HEK293T (cell line): ENCODE measurements at regions not wholly inside any gene's neighbourhood (a gene's known extent, or its start where the extent isn't known, plus 50 kb on each side); places are given as distances from the start of the nearest gene placed in this dataset.

Experiments used
- CTCF ChIA-PET: fragments of 350-600 bp; formaldehyde crosslinking; extraction: SDS; loops from one replicate; lab custom pipeline; 2021; ENCODE audit warnings: antibody characterized with exemption, inconsistent platforms; lab: Yijun Ruan, JAX
- POLR2A ChIA-PET: fragments of 350-600 bp; formaldehyde crosslinking; extraction: SDS; loops from one replicate; lab custom pipeline; 2020; ENCODE audit warnings: antibody characterized with exemption, inconsistent platforms; lab: Yijun Ruan, JAX
- DNase-seq: peaks from one replicate; pipeline ENCODE4 v3.0.0; 2012; ENCODE audit warnings: mixed read lengths; ENCODE audit errors: extremely low spot score
- ARNT ChIP-seq: fragments of 450-650 bp; IDR thresholded peaks from 2 replicates; pipeline ENCODE4 v1.6.1; 2017; ENCODE audit warnings: mild to moderate bottlenecking
- BHLHE40 ChIP-seq: fragments of 450-650 bp; IDR thresholded peaks from 2 replicates; pipeline ENCODE4 v1.6.1; 2016; ENCODE audit warnings: mild to moderate bottlenecking, moderate library complexity, borderline replicate concordance
- CTBP1 ChIP-seq: fragments of 450-650 bp; IDR thresholded peaks from 2 replicates; pipeline ENCODE4 v1.6.1; 2016; ENCODE audit warnings: borderline replicate concordance
- ELF4 ChIP-seq: fragments of 450-650 bp; IDR thresholded peaks from 2 replicates; pipeline ENCODE4 v1.6.1; 2017; ENCODE audit warnings: antibody characterized with exemption
- FOXA1 ChIP-seq: fragments of 450-650 bp; IDR thresholded peaks from 2 replicates; pipeline ENCODE4 v1.6.1; 2016; ENCODE audit warnings: mild to moderate bottlenecking
- FOXK2 ChIP-seq: fragments of 450-650 bp; IDR thresholded peaks from 2 replicates; pipeline ENCODE4 v1.6.1; 2016; ENCODE audit warnings: mild to moderate bottlenecking
- FOXM1 ChIP-seq: fragments of 450-650 bp; IDR thresholded peaks from 2 replicates; pipeline ENCODE4 v1.6.1; 2017; ENCODE audit warnings: mild to moderate bottlenecking, borderline replicate concordance
- HDGF ChIP-seq: fragments of 450-650 bp; IDR thresholded peaks from 2 replicates; pipeline ENCODE4 v1.6.1; 2017; ENCODE audit warnings: antibody characterized with exemption, borderline replicate concordance
- L3MBTL2 ChIP-seq: fragments of 450-650 bp; conservative IDR thresholded peaks from 2 replicates; pipeline ENCODE4 v1.6.1; 2016; ENCODE audit warnings: mild to moderate bottlenecking
- LEF1 ChIP-seq: fragments of 450-650 bp; IDR thresholded peaks from 2 replicates; pipeline ENCODE4 v1.6.1; 2017; ENCODE audit warnings: mild to moderate bottlenecking, borderline replicate concordance
- NFRKB ChIP-seq: fragments of 450-650 bp; IDR thresholded peaks from 2 replicates; pipeline ENCODE4 v1.6.1; 2016; ENCODE audit warnings: mild to moderate bottlenecking, moderate library complexity
- PKNOX1 ChIP-seq: fragments of 450-650 bp; IDR thresholded peaks from 2 replicates; pipeline ENCODE4 v1.6.1; 2016
- SP1 ChIP-seq: fragments of 450-650 bp; IDR thresholded peaks from 2 replicates; pipeline ENCODE4 v1.6.1; 2017
- SUZ12 ChIP-seq: fragments of 450-650 bp; IDR thresholded peaks from 2 replicates; pipeline ENCODE4 v1.6.1; 2016; ENCODE audit warnings: mild to moderate bottlenecking
- TARDBP ChIP-seq: fragments of 450-650 bp; IDR thresholded peaks from 2 replicates; pipeline ENCODE4 v1.6.1; 2016
- ZNF384 ChIP-seq: fragments of 450-650 bp; IDR thresholded peaks from 2 replicates; pipeline ENCODE4 v1.6.1; 2016

DNA sequence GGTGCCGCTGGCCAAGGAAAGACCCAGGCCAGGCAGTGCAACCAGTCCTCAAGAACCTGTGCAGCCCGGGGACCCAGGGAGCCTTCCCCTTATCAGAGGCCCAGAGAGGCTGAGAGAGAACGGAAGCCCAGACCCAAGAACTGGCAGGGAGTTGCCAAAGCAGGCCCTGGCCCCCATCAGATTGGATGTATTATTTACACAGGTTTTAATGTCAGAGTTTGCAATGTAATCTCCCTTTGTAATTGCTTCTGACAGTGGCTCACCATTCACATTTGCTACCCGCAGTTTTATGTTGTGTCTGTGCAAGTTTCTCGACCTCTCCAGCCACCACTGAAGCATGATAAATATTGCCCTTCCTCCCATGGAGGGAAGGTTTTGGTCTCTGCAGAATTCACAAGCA is 660.9 kb downstream of the LIG4 start:
- POLR2A ChIA-PET = no interaction called here
- CTCF ChIA-PET = no interaction called here
- no peak for TF ChIP-seq ELF4
- TF ChIP-seq L3MBTL2 = no peak
- no peak for TF ChIP-seq FOXM1
- no peak for TF ChIP-seq CTBP1
- no peak for TF ChIP-seq FOXA1
- TF ChIP-seq HDGF = no peak
- TF ChIP-seq SP1 = no peak
- TF ChIP-seq BHLHE40 = no peak
- TF ChIP-seq TARDBP = no peak
- TF ChIP-seq LEF1 = no peak
- no peak for TF ChIP-seq FOXK2
- no peak for TF ChIP-seq PKNOX1
- TF ChIP-seq ARNT = no peak
- TF ChIP-seq SUZ12 = no peak
- no peak for TF ChIP-seq ZNF384
- DNase-seq = no peak

GRCh38 chr13:107553838-107554237 is 661.5 kb downstream of the LIG4 start:
- TF ChIP-seq LEF1 (no peak), BHLHE40 (no peak), L3MBTL2 (no peak), SP1 (no peak), FOXA1 (no peak), CTBP1 (no peak), TARDBP (no peak), NFRKB (no peak), ARNT (no peak), FOXK2 (no peak), ELF4 (no peak), HDGF (no peak), SUZ12 (no peak), PKNOX1 (no peak)
- CTCF ChIA-PET = no interaction called here
- DNase-seq = no peak
- POLR2A ChIA-PET = no interaction called here

- TF ChIP-seq ZNF384 = no peak
- TF ChIP-seq HDGF = no peak
- TF ChIP-seq FOXK2 = no peak
- no peak for TF ChIP-seq SP1
- no peak for TF ChIP-seq SUZ12
- ChIA-PET CTCF (no interaction called here), POLR2A (no interaction called here)
- no peak for DNase-seq
These were observed 663.8 kb downstream of the LIG4 start for GRCh38 chr13:107551521-107551920.

- POLR2A ChIA-PET = no interaction called here
- DNase-seq = no peak
- TF ChIP-seq FOXA1 (no peak), SP1 (no peak), L3MBTL2 (no peak), NFRKB (no peak), CTBP1 (no peak), FOXM1 (no peak), FOXK2 (no peak), ELF4 (no peak), HDGF (no peak), BHLHE40 (no peak), LEF1 (no peak), TARDBP (no peak), ARNT (no peak), ZNF384 (no peak), PKNOX1 (no peak)
- CTCF ChIA-PET = no interaction called here
These were observed 667.0 kb downstream of the LIG4 start for GRCh38 chr13:107548338-107548737.

DNA sequence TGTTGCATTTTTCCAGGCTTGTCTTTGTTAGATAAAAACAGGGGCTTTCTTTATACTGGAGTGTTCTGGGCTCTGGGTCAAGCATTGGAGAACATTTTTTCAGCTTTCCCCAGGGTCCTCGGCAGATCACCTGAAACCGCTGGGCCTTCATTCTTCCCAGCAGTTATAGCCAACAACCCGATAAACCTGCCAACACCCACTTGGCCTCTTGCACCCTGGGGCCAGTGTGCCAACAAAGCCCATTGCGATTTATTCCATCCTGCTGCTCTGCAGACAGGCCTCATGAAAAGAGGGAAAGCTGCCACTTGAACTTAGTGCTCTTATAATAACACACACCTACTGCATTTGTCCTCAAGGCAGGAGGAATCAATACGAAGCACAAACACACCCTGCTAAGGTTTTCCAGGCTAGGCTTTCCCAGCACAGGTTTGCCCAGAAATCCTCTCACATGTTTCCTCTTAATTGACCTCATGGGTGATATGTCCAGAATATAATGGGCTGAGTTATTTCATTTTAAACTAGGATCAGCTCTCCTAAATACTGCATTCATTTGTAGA is 669.3 kb downstream of the LIG4 start:
- no peak for DNase-seq
- CTCF ChIA-PET = no interaction called here
- TF ChIP-seq ZNF384 (no peak), BHLHE40 (no peak), FOXK2 (no peak), SP1 (no peak), NFRKB (no peak), SUZ12 (no peak), L3MBTL2 (no peak), ELF4 (no peak), HDGF (no peak), TARDBP (no peak), FOXA1 (no peak), PKNOX1 (no peak), FOXM1 (no peak), LEF1 (no peak), CTBP1 (no peak), ARNT (no peak)
- POLR2A ChIA-PET = no interaction called here

GRCh38 chr13:107534548-107534947 is 680.8 kb downstream of the LIG4 start:
- CTCF ChIA-PET = no interaction called here
- no peak for TF ChIP-seq SUZ12
- DNase-seq = no peak
- POLR2A ChIA-PET = no interaction called here
